GM13976 (cell line): ENCODE measurements at regions not wholly inside any gene's neighbourhood (a gene's known extent, or its start where the extent isn't known, plus 50 kb on each side); places are given as distances from the start of the nearest gene placed in this dataset.

Source experiments
- DNase-seq: peaks from one replicate; pipeline ENCODE4 v3.0.0; 2012; ENCODE audit warnings: low spot score
- in situ Hi-C: fragments of 300-500 bp; cut with MboI; formaldehyde crosslinking; loops from one replicate; pipeline ENCODE4 v1.12.0; 2022; ENCODE audit warnings: low sequenced_read_pairs, mixed read lengths, inconsistent platforms; ENCODE audit not compliant: unreplicated experiment
- TF ChIP-seq, protein P1 (sequence below): IDR thresholded peaks from 2 replicates; pipeline ENCODE4 v1.5.1; 2012; ENCODE audit warnings: borderline replicate concordance, mild to moderate bottlenecking; ENCODE audit not compliant: insufficient read depth; ENCODE audit errors: extremely low read depth, missing control alignments, control extremely low read depth

- in situ Hi-C loops = no loop called here
- no peak for DNase-seq
- TF ChIP-seq, protein P1, sequence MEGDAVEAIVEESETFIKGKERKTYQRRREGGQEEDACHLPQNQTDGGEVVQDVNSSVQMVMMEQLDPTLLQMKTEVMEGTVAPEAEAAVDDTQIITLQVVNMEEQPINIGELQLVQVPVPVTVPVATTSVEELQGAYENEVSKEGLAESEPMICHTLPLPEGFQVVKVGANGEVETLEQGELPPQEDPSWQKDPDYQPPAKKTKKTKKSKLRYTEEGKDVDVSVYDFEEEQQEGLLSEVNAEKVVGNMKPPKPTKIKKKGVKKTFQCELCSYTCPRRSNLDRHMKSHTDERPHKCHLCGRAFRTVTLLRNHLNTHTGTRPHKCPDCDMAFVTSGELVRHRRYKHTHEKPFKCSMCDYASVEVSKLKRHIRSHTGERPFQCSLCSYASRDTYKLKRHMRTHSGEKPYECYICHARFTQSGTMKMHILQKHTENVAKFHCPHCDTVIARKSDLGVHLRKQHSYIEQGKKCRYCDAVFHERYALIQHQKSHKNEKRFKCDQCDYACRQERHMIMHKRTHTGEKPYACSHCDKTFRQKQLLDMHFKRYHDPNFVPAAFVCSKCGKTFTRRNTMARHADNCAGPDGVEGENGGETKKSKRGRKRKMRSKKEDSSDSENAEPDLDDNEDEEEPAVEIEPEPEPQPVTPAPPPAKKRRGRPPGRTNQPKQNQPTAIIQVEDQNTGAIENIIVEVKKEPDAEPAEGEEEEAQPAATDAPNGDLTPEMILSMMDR = no peak
Observed at GRCh38 chr11:95392644-95393043, 161.6 kb upstream of the SESN3 start.

- in situ Hi-C loops = no loop called here
- no peak for DNase-seq
- TF ChIP-seq, protein P1 = no peak
Observed at GRCh38 chr11:95389427-95389826, 158.4 kb upstream of the SESN3 start.

DNA sequence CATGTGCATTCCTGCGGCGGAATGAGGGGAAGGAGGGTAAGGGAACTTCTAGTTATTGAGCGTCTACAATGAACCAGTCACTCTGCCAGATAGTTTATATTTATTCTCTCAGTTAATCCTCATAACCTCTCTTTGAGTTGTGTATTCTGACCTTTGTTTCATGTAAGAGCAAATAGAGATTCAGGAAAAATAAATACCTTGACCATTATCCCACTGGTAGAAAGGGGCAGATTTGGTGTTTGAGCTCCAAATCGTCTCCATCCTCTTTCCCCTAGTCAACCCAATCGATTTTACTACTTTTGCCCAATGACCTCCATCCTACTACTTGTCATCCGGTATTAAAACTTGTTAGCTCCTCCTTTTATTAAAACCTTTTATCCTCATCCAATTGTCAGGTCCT is 157.1 kb upstream of the SESN3 start:
- in situ Hi-C loops = no loop called here
- no peak for DNase-seq
- TF ChIP-seq, protein P1 = no peak

GRCh38 chr11:95387325-95387724 is 156.3 kb upstream of the SESN3 start:
- DNase-seq = no peak
- in situ Hi-C loops = no loop called here

DNA sequence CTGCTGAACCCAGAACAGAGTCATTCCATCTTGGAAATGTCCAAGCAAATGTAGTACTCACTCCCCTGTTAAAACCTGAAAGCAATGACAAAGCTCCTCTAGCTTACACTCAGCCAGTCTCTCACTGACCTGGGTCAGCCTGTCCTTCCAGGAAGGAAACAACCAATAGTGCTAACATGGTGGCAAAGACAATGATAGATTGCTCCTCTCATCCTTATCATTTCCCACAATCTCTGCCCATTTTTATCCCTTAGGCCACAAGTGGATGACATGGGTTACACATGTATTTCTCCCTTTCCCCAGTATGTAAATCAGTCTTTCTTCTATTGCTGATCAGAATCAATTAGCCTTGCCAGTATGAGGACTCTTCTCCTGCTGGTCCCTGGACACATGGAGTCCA is 154.6 kb upstream of the SESN3 start:
- in situ Hi-C loops = no loop called here
- DNase-seq = no peak
- TF ChIP-seq, protein P1 = no peak

More at GRCh38 chr11:95387325-95387724, 156.3 kb upstream of the SESN3 start:
- TF ChIP-seq, protein P1 = no peak

- DNase-seq = no peak
- in situ Hi-C loops = no loop called here
Observed at GRCh38 chr11:95379479-95379878, 148.5 kb upstream of the SESN3 start.

More at GRCh38 chr11:95379479-95379878, 148.5 kb upstream of the SESN3 start:
- TF ChIP-seq, protein P1 = no peak
